ENCODE measurements at regions not wholly inside any gene's neighbourhood (a gene's known extent, or its start where the extent isn't known, plus 50 kb on each side); places are given as distances from the start of the nearest gene placed in this dataset.
A peak's percentile ranks its signal among the peaks of the same experiment; 100 is the strongest.
"Not testable (repeated sequence)": the region's sequence is repeated elsewhere in the genome, so short reads cannot be mapped to it uniquely, and the experiment has no call there.

DNA sequence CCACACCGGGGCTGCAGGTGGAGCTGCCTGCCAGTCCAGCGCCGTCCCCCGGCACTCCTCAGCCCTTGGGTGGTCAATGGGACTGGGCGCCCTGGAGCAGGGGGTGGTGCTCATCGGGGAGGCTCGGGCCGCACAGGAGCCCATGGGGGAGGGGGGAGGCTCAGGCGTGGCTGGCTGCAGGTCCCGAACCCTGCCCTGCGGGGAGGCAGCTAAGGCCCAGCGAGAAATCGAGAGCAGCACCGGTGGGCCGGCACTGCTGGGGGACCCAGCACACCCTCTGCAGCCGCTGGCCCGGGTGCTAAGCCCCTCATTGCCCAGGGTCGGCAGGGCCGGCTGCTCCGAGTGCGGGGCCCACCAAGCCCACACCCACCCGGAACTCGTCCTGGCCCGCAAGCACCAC, 145.9 kb upstream of the NRP1 start:
- DNase-seq (ENCODE audit: low read depth, low spot score): not testable (repeated sequence)

DNA sequence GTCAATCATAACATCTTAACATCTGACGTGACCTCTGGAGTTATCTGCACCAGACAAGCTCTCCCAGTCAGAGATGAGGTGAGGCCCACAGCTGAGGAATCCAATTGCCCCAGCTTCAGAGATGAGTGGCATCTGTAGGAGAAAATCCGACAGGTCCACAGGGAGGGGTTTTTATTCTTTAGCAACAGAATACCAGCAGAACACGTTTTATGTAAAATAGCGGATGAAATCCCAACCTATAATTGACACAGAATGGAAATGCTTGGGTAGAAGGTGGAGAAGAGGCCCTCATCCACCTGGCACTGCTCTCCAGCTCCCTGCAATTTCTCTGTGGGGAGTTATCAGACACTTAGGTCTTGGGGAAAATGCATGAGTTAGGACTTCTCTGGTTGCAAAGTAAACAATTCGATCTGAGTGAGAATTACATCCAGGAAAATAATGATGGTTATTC, 144.2 kb upstream of the NRP1 start:
- DNase-seq (ENCODE audit: low read depth, low spot score): no peak

DNA sequence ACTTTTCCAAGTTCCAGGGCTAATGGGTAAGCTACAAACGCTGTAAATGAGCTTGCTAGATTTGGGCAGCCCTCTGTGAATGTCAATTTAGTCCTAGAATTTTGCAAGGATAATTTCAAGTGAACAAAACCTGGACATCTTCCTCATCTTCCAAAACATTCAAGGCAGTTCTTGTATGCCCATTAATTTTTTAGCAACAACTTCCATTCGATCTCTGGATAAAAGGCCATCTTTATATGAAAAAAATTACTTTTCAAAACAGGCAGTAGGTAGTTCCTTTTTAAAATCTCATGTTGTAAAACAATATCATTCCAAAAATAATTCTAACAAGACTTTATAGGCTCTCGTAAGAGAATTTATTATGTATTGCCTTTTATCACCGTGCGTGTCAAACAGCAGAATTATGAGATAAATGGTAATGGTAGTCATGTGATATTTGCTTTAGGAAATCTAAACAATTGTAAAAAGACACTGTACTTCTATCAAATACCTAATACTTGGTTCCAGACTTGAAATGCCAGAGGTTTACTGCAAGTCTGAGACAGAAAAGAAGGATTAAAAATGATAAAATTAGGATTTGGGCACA, 143.7 kb upstream of the NRP1 start:
- no peak for DNase-seq (ENCODE audit: low read depth, low spot score)

DNA sequence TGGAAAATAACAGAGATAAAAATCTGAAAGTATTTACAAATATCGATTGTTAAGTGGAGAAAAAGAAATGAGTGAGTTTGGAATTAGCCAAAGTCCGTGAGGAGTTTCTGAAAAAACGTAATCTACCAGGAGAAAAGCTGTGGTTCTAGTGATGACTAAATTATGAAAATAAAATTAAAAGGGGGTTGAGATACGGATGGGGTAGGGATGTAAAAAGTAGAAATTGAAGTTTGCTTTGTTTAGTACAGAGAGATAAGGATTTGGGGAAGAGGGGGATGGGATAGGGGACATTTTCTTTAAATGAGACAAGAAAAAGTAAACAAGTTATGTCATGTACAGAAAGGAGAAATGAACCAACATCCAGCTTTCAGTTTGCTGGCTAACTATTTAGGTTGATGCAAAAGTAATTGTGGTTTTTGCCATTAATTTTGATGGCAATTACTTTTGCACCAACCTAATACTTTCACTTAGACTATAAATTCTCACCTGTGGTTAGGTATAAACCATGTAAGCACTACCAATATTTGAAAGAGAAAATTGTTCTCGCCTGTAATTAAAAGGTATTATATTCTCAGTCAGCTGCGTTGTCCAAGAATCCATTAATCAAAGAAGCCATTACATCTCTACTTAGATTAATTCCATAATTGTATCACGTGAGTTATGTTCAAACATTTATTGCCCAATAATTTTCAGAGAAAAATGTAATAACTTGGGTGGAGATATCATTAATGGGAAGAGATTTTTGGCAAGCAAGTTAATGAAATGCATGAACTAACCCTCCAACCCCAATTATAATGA, 143.0 kb upstream of the NRP1 start:
- DNase-seq (ENCODE audit: low read depth, low spot score): no peak

DNA sequence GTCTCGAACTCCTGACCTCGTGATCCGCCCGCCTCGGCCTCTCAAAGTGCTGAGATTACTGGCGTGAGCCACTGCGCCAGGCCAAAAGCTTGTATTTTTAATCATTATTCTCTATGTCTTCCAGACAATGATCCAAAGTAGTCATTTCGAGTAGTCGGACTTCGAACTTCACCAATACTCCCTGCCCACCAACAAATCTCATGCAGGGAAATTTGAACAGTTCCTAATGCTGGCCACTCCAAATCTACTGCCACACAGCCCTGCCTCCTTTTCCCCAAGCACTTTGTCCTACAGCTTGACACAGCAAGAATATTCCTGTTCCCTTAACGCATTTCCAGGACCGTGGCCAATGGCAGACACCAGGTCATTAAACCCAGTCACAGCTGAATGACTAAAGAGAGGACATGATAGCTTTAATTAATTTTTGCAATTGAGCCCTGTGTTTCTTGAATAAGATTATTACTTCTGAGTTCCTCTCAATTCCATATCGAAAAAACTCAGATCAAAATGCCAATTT, 142.3 kb upstream of the NRP1 start:
- no peak for DNase-seq (ENCODE audit: low read depth, low spot score)

DNA sequence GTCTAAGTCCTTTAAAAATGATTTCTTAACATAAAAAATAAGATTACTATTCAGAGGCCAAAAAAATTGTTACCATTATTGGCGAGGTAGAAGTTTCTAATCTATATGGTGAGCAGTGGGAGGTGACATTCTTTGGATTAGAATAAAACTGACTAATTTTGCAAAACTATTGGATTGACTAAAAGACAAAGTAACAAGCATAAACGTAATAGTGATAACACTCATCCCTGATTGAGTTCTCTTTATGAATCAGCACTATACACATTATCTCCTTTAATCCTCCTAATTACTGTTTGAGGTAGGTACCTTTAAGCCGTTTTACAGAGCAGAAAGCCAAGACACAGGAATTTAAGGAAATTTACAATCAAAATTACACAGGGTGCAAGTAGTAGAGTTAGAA, 139.2 kb upstream of the NRP1 start:
- no peak for DNase-seq (ENCODE audit: low read depth, low spot score)

DNA sequence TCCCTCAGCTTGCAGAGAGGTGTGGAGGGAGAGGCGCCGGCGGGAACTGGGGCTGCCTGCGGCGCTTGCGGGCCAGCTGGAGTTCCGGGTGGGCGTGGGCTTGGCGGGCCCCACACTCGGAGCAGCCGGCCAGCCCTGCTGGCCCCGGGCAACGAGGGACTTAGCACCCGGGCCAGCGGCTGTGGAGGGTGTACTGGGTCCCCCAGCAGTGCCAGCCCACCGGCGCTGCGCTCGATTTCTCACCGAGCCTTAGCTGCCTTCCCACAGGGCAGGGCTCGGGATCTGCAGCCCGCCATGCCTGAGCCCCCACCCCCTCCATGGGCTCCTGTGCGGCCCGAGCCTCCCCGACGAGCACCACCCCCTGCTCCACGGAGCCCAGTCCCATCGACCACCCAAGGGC, 133.5 kb upstream of the NRP1 start:
- not testable (repeated sequence) for DNase-seq (ENCODE audit: low read depth, low spot score)

DNA sequence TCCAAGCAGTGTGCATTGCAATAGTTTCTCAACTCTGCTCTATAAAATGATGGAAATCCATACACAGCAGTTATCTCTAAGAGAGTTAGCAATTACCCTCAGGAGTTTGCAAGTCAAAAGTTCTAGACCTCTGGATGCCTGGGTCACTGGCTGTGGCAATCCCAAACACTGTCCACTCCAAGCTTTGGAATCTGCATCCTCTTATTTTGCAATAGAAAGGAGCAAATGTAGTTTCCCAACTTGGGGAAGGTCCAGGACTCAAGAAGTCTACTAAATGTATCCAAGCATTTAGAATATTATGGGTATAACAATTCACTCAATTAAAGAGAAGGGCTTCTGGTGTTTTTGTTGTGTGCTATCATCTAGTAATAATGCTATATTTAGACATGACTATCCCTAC, 131.3 kb upstream of the NRP1 start:
- no peak for DNase-seq (ENCODE audit: low read depth, low spot score)

DNA sequence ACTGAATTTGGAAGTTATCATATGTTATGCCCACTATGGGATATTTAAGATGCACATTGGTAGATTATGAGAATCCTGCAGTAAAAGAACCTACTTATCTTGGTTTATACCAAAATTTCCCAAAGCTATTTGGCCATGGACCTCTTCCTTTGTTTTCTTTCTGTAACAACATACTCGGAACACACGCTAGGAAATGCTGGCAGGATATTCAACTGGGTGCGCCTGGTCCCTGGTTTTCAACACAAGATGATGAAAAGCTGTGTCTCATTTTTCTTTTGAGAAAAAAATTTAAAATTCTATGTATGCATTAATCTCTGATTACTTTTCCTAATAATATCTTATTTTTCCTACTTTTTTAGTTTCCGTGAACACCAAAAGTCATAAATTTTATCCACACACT, 128.5 kb upstream of the NRP1 start:
- no peak for DNase-seq (ENCODE audit: low read depth, low spot score)

DNA sequence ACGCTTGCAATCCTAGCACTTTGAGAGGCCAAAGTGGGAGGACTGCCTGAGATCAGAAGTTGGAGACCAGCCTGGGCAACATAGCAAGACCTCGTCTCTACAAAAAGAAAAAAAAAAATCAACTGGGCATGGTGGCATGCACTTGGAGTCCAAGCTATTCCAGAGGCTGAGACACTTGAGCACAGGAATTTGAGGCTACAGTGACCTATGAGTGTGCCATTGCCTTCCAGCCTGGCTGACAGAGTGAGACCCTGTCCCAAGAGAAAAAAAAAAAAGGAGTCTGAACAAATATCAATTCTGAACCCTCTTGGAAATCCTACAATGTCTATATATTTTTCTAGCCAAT, 126.8 kb upstream of the NRP1 start:
- no peak for DNase-seq (ENCODE audit: low read depth, low spot score)

DNA sequence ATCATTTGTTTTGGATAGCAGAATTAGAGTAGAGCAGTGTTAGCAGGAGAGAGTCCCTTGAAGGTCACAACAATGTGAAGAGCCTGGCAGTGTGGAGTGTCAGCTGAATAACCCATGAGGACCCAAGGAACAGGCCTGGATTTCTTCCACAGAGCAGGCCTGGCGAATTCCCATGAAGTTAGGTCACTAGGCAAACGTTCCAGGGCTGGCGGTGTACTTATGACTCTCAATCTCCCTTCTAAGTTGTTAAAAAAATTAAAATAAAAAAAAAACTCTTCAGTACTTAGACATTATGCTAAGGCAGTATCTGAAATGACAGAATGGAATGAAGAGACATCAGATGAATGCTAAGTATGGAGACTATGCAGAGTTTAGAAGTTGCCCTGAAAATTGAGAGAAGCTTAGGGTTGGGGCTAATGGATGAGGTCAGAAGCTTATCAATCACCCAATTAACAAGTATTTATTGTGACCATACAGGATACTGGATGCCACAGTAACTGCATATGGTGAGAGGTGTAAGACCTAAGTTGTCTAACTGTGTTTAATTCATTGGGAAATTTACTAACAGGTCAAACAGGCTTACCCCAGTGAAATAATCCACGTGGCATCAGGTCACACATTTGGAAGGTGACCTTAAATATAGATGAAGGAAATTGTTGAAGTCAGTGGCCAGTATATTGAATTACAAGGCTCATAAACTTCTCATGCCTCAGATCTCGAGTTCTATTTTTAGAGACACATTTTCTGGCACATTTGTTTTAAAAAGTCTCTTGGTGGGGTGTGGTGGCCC, 126.2 kb upstream of the NRP1 start:
- peak; percentile 84 for DNase-seq (ENCODE audit: low read depth, low spot score)

DNA sequence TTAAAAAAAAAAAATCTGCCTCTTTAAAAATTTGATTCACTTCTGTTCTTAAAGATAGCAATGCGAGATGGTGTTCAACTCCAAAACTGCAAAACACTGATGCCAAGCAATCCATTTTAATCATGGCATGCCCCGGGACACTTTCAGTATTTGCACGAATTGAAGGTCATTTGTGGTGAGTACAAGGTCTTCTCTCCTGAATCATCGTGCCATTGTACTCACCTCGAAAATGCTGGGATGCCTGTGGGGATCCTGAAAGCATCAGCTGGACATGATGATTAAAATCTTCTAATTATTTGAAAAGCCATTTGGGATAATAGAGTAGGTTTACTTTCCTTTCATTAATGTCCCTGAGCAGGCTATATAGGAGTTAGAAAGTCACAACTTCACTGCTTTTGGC, 125.1 kb upstream of the NRP1 start:
- peak; percentile 67 for DNase-seq (ENCODE audit: low read depth, low spot score)

DNA sequence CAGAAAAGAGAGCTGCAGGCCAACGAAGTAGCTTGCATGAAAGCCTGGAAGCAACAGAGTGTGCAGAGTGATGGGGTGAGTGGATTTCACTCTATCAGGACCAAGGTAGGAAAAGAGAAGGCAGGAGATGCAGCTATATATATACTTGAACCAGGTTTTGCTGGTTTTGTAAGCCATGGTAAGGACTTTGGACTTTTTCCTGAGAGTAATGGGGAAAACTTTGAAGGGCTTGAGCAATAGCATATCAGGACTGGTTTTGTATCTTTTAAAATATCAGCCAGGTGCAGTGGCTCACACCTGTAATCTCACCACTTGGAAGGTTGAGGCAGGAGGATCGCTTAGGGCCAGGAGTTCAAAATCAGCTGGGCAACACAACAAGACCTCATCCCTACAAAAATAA, 120.6 kb upstream of the NRP1 start:
- no peak for DNase-seq (ENCODE audit: low read depth, low spot score)

DNA sequence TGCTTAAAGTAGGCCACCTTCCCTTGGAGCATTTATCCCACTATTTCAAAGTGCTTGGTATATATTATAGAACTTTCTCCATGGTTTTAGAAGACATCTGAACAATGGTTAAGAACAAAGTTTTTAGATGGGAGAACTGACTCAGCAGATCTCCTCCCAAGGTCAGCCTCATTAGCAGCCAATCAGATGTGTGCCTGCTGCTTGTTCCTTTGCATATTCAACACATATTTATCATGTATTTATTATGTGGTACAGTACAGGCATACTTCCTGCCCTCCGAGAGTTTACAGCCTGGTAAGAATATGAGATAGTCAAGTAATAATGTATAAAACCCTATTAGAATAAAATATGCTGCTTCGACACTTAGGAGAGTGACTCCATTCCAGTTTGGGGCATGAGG, 120.1 kb upstream of the NRP1 start:
- DNase-seq (ENCODE audit: low read depth, low spot score): no peak

DNA sequence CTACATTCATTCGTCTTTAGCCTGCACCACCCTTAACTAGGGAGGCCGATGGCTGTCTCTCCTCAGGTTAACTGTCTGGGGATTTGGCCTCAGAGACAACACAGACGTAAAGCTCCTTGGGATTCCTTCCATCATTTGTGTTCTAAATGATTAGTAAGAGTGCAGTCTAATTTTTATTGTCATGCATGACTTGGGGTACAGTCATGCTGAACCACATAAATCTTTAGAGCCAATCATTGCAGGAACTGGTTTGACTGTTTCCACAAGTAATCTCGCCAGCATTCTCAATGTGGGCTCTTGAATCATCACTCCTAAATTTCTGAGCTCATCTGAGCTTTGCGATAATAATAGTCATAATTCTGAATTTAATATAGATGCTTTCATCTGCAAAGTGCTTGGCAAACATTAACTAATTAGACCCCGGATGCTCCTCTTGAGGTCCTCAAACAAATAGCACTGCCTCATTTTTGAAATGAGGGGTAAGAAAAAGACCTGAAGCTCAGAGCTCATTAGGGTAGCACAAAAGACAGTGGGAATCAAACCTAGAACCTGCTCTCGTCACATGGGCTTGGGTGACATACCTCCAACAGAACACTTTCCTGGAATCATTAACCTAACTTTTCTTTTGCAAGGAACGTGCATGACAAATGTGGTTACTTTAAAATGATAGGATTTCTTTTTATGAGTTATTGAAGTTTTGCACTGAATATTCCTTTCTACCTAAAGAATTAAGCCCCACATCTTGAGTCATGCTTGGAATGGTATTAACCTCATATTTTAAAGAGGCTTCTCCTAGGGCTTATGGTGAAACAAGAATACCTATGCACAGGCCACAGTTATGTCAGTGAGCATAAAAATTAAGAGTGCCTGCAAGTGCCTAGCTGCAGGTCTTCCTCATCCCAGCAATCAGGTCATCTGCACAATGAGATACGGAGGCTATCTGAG, 118.9 kb upstream of the NRP1 start:
- peak; percentile 39 for DNase-seq (ENCODE audit: low read depth, low spot score)

DNA sequence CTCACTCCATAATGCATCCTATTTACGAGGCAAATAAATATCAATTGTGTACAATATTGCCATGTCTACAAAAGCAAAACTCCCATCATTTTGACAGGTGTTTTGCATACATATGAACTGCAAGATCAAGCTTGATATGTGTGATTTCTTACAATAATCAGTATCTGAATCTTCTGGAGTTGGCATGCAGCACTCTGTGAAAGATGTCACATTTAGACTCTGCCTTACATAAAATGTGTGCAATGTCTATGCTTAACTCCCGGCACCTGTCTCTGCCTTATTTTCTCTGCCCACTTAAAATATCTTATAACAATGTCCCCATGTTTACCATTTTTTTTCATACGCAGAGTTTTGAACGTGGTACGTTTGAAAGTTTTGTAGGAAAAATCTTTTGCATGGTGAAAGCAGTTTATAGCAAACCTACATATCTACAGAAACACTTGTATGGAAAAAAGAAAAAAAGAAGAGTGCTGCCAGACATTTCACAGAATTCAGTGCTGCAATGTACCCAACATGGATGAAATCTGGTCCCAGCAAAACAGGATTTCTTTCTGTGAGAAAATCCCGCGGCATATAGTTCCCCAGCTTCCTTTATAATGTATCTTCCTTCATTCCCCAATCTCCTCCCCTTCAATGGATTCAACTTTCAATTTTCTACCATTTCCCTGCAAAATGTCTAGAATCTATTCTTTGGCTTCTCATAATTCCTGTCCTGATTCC, 114.1 kb upstream of the NRP1 start:
- no peak for DNase-seq (ENCODE audit: low read depth, low spot score)

DNA sequence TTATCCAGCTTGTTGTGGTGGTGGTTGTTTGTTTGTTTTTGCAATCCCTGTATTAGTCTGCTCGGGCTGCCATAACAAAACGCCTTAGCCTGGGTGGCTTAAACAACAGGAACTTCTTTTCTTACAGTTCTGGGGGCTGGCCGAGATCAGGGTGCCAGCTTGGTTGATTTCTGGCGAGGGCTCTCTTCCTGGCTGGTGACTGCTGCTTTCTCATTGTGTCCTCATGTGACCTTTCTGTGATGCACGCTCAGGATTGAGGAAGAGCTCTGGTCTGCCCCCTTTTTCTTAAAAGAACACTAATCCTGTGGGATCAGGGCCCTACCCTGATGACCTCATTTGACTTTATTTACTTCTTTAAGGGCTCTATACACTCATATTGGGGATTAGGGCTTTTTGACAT, 107.1 kb upstream of the NRP1 start:
- DNase-seq (ENCODE audit: low read depth, low spot score): peak; percentile 16

DNA sequence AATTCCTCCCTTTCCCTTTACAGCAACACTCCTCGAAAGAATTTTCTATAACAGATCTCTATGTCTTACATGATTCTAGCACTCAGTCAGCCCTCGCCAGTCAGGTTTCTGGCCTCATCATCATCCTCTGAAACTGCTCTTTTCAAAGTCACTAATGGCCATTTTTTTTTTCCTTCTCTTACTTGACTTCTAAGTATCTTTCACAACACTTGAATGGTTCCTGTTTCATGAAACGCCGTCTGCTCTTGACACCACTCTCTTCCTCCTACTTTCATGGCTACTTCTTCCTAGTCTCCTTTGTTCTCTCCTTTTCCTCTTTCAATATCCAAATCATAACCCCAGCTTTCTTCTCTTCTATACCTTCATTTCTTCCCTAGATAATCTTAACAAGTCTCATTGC, 100.5 kb upstream of the NRP1 start:
- no peak for DNase-seq (ENCODE audit: low read depth, low spot score)

DNA sequence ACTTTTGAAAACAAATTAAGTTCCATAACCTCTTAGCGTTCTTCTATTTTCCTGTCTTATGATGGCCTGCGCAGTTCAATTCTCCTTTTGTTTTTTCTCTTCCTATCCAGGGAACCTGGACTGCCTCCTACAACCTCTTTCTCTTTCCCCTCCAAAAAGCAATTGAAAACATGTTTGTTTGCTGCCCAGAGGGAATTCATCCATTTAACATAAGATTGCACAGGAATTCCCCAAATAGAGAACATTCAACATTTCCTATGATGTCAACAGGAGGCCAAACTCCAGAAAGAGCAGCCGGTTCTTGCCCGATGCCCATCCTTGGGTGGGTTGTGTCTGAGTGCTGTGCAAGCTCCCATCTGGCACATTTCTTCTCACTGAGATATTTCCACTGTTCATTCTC, 94.2 kb upstream of the NRP1 start:
- DNase-seq (ENCODE audit: low read depth, low spot score): no peak

DNA sequence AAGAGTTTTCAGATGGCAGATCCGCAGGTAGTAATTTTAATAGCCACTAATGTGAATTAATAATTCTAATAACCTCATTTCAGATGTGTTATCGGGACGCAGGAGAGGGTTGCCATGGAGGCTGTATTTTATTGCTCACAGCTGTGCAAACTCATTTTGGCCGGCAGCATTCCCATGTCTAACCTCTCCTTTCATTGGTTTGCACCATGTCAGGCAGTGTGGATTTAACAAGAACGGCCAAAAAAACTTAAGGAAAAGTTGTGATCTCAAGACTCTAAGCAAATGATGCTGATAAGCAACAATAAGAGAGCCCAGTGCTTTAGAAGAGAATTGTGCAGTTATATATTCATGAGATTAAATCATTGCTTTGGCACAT, 88.7 kb upstream of the NRP1 start:
- DNase-seq (ENCODE audit: low read depth, low spot score): no peak

Measured in astrocyte of the hippocampus (primary cell).